GM12872 (cell line): ENCODE measurements at regions not wholly inside any gene's neighbourhood (a gene's known extent, or its start where the extent isn't known, plus 50 kb on each side); places are given as distances from the start of the nearest gene placed in this dataset.

Experiments used
- CTCF ChIP-seq: IDR thresholded peaks from 3 replicates; pipeline ENCODE4 v1.5.1; 2011; ENCODE audit warnings: low read depth, mild to moderate bottlenecking, low read length, moderate library complexity; ENCODE audit not compliant: insufficient read depth

DNA sequence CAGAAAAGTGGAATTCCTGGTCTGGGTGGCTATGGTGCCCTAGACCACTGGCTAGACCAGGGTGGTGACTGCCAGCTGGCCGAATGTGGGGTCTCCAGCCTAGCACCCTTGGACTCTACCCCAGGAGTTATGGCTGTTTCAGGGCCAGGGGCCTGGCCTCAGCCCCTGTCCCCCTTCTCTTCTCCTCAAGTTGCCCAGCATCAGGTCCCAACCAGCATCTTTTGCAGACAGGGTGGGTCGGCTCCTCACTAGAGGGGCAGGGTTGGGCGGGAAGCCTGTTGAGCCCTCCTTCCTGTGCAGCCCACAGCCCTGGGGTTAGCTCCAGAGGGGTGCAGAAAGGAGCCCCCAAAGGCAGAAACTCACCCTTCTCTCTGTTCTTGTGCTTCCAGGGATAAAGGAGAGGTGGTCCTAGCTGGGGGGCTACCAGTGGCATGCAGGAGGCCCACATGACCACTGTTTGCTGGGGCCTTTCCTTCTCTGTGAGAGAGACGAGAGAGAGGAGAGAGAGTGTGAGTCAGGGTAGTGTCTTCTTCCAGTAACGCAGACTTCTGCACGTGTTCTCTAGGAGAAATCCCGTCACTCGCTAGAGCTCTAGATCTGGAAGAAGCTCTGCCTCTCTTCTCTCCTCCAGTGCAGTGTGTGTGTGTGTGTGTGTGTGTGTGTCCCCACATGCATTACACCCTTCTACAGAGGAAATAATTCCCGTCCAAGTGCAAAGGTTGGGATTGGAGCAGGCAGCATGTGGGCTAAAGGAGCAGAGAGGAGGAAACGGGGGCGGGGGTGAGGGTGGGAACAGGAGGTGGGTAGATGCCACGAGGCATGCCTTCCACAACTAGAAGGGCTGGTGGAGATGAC is 209.4 kb downstream of the SEC14L1 start:
- TF ChIP-seq CTCF: no peak

DNA sequence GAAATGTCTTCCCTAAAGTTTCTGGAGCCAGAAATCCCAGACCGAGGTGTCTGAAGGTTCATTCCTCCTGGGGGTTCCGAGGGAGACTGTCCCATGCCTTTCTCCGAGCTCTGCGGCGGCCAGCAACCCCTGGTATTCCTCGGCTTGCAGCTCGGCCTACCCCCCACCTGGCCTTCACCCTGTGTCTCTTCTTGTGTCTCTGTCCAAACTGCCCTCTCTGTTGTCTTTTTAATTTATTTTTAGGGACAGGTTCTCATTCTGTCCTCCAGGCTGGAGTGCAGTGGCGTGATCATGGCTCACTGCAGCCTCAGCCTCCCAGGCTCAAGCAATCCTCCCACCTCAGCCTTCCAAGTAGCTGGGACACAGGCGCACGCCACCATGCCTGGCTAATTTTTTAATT is 211.7 kb downstream of the SEC14L1 start:
- TF ChIP-seq CTCF: no peak

DNA sequence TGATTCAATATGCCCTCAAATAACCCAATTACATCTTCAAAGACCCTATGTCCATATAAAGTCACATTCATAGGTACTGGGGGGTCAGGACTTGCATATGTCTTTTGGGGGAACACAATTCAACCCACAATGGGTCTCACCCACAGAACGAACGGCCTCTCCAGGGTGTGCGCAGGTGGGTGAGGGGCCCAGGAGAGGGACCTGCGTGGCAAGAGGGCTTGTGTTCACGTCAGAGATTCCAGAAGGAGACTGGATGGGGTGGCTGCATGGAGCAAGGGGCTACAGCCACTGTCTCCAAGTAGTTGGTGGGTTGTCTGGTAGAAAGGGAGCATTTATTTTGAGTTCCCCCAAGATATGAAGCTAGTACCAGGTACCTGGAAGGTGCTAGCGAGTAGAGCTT is 212.2 kb downstream of the SEC14L1 start:
- TF ChIP-seq CTCF: no peak

DNA sequence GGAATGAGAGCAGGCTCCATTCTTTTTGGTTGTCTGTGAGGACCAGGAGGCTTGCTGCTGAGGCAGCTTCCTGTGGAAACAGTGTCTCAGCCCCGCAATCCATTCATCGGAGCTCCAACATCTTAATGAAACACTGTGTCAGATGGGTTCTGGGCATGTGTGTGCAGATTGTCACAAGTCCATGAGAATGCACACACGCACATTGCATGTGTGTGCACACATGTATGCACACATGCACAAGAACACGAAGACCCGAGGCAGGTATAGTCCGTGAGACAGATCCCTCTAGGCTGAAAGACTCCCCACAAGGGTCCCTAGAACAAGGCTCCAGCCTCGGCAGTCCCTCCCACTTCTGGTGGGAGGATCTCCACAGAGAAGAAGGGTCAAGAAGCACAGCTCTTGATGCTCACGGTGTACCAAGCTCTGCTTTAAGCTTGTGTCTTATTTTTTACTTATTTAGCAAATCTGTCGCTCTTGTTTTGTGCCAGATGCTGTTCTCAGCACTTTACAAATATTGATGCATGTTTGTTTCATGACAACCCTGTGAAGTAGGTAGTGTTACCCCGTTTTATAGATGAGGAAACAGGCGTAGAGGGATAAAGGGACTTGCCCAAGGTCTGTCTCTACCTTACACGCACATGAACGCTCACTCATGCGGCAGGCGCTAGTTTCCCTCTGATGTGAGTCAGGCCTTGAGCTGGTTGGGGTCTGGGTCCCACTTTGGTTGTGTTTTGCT is 213.1 kb downstream of the SEC14L1 start:
- no peak for TF ChIP-seq CTCF

GRCh38 chr17:77354420-77354669 is 213.6 kb downstream of the SEC14L1 start:
- TF ChIP-seq CTCF: no peak

DNA sequence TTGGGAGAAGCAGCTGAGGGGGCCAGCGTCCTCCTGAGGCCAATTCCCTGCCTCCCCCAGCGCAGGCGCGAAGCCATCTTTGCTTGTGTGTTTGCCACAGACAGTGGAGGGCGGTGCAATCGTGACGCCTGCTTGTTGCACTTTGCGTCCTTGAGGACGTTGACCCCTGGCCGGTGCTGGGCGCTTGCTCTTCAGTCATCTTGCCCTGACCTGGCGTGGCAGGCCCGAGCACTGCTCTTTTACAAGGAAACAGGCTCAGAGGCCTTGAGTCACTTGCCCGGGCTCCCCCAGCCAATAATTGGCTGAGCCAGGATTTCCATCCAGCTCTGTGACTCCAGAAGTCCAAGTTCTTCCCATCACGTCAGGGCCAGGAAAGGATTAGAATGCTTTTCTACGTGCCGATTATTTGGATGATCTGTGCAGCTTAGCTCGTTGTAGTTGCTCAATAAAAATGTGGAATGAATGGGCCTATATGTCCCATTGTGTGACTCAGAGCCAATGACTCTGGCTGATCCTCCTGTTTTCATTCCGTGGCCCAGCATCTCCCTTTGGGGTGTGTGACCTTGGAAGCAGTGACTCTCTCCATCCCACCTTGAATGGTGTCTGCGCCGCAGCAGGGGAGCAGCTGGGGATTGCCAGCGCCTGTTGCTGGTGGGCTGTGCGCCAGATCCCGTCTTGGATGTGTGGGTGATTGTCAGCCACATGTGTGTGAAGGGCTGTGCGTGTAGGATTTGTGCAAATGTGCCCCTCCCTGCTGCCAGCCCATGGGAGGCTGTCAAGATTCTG is 214.1 kb downstream of the SEC14L1 start:
- TF ChIP-seq CTCF: no peak

DNA sequence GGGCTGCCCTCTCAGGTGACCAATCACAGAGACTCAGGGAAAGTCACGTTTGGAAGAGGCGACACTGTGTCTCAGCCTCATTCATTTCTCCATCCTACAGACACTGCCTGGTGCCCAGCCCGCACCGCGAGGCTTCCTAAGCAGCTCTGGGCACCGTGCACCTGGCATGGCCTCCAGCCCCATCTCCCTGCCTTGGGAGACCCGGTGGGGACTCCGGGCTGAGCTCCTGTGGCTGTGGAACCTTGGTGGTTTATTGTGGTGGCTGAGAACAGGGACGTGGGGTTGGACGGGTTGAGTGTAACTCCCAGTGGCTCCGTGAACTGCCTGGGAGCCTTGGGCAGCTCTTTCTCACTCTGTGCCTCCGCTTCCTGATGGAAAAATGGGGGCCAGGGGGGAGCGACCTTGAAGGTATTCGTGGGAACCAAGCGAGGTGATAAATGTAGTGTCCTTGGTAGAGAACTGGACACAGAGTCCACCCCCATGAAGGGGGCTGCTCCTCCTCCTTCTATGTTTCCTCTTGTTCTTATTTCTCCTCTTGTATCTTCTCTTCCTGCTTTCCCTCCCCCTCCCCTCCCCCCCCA is 215.4 kb downstream of the SEC14L1 start:
- TF ChIP-seq CTCF: no peak
